Stimulated activated CD4-positive, alpha-beta T cell treated with anti-CD3 and anti-CD28 coated beads, Interleukin-1b, Interleukin-23, amount 100 ng/mL, for 1 hour (primary cell): ENCODE measurements at regions not wholly inside any gene's neighbourhood (a gene's known extent, or its start where the extent isn't known, plus 50 kb on each side); places are given as distances from the start of the nearest gene placed in this dataset.
"Not testable (repeated sequence)": the region's sequence is repeated elsewhere in the genome, so short reads cannot be mapped to it uniquely, and the experiment has no call there.

Source experiments
- DNase-seq, 2 donors: peaks; one replicate each; pipeline ENCODE4 v3.0.0-alpha.2; 2020; ENCODE audit warnings: low read depth in 2 of 2

DNA sequence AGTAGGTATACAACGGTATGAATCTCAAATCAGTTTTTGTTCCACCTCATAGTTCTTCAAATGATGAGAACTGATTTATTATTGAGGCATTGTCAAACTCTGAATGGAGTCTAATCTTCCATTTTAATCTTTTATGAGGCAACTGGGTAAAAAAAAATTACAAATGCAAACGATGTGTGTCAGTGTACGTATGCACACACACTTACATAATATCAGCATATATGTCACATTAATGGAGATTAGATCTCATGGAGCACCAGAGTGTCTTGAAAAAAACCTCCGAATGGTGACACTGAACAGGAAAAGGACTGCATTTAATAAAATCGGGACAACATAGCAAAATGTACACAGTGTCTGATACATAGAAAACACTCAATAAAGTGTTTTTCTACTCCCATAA, 842.7 kb downstream of the EFNB2 start:
- no peak for DNase-seq

DNA sequence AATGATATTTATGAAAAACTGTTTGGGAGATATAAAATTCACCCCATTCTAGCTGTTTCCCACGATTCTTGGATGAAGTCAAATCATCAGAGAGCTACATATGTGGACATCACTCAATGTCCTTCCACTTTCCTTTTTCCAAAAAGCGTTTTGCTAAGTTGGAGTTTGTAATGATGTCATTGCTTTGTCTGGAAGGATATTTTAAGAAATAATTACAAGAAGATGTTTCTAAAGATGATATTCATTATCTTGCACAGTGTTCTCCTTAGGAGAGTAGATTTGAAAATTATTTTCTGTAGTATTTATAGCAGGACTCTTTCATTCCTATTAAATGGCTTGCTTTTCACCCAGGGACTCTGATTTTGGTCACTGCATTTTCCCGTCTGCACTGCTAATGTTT, 851.2 kb downstream of the EFNB2 start:
- DNase-seq: no peak

DNA sequence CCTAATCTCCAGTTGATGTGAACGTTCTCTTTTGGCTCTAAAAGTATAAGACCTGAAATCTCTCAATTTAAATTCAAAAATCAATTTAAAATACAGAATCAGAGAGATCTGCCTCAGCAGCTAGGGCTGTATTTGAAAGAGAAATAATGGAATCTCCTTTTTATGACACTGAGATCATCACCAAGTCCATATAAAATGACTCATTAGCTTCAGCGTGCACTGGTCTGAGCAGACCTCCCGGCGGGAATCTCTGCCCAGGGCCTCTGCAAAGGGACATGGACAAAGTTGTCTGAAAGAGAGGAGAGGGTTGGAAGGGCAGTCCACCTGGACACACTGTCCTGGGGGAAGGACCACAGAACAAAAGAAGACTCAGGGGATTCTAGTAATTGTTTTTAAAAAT, 855.6 kb downstream of the EFNB2 start:
- no peak for DNase-seq

DNA sequence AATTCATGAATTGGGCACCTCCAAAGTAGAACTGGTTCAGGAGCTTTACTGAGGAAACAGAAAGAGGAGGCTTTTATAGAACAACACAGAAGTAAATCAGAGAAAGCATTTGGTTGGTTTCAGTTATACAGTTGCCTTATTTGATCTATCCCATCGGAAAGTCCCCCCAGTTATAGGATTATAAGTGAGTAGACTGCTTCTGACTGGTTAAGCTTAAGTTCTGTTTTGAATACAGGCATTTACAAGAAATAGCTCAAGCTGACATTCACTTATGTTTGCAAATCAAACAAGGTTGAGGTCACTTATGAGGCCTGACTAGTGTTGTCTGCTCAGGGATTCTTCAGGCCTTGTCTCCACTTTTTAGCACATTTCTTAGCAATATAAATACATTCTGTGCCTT, 857.4 kb downstream of the EFNB2 start:
- no peak for DNase-seq

DNA sequence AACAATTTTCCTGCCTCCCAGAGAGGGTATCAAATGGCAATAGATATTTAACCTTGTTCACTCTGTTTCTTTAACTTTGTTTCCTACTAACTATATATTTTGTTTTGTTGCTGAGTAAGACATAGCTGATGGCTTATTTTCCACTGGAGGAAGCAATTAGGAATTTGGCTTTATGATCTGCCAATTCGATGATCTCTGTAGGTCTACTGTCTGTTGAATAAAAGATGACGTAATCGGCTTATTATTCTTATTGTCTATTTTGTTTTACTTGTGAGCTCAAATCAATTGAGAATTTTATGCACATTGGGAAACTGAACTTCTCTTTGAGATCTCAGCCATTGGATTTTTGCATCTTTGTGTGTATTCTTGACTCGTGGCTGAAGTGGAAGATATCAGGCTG, 862.6 kb downstream of the EFNB2 start:
- no peak for DNase-seq

DNA sequence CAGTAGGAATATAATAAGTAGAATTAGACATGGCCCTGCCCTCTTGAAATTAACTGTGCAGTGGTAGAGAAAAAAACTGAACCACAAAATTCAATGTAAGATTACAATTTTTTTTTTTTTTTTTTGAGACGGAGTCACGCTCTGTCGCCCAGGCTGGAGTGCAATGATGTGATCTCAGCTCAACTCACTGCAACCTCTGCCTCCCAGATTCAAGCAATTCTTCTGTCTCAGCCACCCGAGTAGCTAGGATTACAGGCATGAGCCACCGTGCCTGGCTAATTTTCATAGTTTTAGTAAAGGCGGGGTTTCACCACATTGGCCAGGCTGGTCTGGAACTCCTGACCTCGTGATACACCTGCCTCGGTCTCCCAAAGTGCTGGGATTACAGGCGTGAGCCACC, 864.3 kb downstream of the EFNB2 start:
- DNase-seq: not testable (repeated sequence)

DNA sequence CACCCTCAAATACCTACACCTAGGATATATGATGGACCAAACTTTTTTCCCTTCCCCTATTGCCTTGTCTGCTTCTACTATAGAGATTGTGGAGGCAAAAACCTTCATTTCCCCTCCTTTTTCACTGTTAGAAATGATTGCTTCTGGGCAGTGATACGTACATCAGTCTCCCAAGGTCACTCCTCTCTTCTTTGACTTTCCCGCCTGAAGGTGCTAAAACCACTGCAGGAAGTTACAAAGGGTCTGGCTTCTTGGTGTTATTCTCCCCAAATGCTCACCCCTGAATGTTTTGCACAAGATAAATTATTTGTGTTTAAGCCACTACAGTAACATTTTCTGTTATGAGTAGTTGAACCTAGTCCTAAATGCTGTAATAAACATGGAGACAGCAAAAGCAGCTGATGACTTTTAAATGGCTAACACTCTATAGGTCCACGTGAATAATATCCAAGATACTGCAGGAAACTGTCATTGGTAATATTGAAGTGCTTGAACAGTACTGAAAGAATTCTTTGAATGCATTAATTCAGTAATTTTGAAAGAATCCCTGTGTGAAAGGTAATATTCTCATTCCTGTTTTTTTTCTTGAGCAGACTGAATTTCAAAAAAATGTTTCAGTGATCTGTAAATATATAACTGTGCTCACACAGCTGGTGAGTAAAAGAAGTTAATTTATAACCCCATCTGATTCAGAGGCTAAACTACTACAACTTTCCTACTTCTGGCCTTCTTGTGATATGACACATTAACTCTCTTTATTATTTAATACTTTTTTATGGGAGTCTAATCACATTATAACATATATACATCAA, 865.1 kb downstream of the EFNB2 start:
- DNase-seq: no peak

DNA sequence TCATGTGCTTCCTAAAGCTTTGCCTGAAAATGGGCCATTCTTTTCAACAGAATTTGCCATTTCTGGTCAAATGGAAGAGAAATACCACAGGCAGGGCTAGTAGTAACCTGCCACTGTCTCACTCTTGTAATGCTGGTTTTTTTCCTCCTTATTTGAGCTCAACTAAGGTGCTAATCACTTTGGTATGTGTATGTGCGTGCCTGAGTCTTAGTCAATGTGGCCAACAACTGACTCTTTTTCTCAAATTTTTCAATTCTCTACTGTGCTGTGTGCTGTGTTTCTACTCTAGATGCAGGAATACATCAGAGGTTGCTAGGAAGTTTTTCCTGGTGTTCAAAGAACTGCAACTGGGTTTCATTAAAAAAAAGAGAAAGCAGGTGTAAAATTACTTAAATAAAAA, 870.2 kb downstream of the EFNB2 start:
- DNase-seq: no peak

DNA sequence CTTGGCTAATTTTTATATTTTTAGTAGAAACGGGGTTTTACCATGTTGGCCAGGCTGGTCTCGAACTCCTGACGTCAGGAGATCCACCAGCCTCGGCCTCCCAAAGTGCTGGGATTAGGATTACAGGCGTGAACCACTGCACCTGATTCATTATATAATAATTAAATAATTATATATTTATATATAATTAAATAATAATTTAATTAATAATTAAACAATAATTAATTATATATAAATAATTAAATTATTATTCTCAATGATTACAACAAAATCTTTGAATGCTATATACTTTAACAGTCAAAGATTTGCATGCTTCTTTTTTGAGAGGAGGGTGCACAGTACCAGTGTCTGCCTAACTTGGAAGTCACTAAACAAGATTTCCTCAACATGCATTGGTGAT, 872.3 kb downstream of the EFNB2 start:
- DNase-seq: no peak

DNA sequence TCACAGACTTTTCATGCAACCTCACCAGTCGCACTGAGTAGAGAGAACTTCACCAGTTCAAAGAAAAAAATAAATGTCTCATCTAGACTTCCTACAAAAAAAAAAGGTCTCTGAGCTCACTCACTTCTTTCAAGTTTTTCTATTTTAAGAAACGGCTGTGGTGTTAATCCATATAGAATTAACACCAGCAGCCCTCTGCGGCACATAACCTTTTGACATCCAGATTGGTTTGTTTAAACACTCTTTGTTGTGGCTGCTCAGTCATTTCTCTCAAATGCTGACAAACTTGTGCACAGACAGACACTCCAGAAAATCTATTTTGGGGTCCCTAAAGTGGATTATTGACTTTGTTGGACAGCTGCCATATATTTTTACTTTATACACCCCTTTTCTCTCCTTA, 874.9 kb downstream of the EFNB2 start:
- no peak for DNase-seq

DNA sequence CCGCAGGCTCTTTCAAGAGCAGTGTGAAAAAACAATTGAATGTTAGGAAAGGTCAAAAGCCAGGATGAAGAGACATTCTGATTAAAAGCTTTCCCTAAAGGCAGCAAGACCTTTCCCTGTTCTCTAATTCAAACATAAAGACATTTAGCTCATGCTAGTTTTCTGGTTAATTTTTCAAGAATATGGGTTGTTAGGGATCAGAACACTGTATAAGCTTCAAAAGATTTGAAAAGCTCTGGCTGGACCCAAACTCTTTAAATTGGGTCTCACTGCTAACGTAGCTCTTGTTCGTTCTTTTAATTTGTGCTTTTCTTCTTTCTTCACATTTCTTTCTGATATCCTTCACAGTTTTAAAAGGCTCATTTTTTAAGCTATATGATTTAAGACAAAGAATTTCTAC, 877.0 kb downstream of the EFNB2 start:
- no peak for DNase-seq

DNA sequence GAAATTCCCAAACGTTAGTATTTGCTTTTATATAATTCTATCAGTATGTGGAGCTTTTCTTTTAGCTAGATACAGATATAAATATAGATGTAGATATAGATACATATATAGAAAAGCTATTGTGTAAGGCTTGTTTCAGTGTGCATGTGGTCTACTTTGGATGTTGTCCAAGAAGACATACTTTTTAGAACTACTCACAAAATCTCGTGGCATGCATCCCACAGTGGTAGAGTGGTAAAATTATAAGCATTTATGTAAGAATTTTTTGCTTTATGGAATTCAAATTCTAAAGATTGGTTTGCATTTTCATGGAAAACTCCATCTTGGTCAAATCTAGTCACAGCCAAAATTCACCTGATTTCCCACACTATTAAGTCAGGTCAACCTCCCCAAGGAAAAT, 880.4 kb downstream of the EFNB2 start:
- no peak for DNase-seq

DNA sequence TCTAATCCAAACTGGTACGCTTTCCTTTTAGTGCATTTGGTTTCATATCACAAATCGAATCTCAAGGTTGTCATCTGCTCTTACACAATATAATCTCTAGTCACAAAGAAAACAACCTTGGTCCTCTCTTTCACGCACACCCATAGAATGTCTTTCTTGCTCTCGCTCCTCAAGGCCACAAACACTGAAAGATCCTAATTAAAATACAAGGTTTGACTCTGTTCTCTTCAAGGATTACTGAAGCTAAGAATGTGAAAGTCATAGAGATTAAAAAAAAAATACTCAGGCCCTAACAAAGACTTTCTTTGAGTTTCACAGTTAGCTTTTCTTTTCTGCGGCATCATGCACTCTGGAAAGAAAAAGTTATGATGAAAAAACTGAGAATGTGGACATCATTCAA, 891.5 kb downstream of the EFNB2 start:
- no peak for DNase-seq

DNA sequence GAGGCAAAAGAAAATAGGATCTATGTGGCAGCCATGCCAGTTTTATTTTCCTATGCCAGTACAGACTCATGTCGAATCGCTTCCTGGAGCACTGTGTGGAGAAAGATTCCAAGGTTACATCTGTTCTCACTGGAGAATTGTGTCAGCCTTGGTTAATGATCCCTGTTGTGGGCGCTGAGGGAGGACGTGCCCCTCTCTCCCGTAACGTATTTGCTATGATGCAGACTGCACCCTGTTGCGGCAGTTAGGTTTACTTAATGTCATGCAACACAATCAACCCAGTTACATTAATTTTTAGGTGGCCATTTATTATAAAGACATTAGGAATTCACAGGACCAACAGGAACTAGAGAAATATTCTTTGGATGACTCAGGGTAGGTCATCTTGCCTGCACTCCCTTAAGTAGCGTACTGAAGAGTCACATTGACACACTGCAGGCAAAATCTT, 892.9 kb downstream of the EFNB2 start:
- no peak for DNase-seq

DNA sequence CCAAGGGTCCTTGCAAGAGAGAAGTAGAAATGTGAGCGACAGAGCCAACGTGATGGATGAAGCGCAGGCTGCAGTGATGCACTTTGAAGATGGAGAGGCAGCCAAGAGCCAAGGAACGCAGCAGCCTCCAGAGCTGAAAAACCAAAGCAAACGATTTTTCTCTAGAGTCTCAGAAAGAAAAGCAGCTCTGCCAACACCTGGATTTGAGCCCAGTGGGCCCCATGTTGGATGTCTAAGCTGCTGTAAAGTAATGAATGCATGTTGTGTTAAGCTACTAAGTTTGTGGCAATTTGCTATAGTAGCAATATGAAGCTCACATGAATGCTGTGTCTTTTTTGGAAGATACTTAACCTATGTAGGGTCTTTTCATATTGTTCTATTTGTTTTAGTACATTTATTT, 894.3 kb downstream of the EFNB2 start:
- DNase-seq: no peak

DNA sequence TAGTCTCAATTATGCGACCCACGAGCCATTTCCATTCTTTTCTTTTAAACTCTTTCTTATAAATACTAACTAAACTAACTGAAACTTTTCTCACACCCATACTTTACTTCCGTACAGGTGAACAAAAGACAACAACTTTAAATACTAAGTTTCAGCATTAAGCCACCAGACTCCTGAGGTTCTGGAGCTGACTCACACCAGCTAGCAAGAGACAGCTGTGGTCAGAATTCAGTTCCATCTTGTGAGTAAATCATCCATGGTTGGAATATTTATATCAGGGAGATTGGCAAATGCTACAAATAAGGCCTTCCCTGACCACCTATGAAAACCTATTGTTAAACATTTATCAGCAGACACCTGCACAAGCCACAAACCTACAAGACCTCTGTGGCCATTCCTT, 897.0 kb downstream of the EFNB2 start:
- no peak for DNase-seq

DNA sequence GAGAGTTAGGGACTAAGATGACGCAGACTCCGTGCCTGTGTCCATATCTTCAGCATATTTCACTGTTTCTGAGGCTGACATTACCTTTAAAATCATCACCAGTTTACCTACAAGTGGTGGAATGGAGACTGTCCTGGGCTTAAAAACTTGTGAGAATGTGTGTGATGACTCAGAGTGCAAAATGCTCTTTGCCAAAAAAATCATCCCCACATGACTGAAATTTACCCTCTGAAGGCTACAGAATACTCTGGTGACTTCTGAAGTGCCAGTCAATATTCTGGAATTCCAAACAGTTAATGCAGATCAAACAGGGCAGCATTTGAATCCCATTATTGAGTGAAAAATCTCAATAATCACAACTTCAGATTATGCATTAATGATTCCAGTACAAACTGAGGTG, 901.4 kb downstream of the EFNB2 start:
- DNase-seq: no peak

DNA sequence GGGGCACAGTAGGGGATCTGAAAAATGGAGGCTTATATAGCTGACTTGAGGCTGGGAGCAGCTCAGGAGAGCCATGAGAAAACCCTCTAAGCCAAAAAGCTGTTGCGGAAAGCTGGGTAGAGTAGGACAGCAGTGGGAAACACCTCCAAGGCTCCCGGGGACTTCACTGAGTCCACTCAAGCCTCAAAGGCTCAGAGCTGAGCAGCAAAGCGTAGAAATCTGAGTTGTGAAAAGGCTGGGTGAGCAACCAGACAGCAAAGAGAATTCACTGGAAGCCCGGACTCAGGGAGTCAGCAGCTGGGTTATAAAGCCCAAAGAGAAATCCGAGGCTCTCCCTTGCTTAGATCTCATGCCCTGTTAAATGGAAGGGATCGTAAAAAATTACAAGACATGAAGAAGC, 905.0 kb downstream of the EFNB2 start:
- DNase-seq: no peak

DNA sequence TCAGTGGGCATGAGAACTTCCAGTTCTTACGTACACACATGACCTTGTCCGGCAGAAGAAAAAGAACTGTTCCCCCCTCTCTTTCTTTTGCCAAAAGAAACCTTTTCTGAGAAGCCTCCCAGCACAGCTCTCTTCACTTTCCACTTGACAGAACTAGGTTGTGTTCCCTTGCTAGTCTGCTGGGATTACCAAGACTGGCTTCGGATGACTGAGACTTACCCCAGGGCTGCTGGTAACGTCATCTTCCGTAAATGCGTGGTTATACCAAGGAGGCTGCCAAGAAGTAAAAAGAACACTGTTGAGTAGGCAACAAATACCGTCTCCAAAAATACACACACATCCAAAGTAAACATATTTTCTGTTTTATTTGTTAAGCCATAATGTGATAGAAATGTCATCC, 908.2 kb downstream of the EFNB2 start:
- no peak for DNase-seq

DNA sequence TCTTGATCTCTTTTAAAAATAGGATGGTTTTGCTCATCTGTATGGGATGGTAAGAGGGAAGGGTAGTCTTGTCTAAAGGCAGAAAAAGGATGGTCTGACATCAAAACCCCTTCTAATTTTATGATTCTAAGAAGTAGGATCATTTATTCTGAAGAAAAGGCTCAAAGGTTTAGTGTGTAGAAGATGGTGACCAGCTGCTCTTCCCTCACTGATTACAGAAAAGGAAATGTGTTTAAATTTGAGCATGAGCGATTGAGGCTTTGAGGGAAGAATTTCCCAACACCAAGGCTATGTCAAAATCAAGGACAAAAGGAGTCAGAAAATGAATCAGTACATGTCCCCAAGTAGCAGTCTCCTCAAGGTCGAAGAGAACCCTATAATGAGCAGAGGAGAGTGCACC, 909.8 kb downstream of the EFNB2 start:
- DNase-seq: no peak

DNA sequence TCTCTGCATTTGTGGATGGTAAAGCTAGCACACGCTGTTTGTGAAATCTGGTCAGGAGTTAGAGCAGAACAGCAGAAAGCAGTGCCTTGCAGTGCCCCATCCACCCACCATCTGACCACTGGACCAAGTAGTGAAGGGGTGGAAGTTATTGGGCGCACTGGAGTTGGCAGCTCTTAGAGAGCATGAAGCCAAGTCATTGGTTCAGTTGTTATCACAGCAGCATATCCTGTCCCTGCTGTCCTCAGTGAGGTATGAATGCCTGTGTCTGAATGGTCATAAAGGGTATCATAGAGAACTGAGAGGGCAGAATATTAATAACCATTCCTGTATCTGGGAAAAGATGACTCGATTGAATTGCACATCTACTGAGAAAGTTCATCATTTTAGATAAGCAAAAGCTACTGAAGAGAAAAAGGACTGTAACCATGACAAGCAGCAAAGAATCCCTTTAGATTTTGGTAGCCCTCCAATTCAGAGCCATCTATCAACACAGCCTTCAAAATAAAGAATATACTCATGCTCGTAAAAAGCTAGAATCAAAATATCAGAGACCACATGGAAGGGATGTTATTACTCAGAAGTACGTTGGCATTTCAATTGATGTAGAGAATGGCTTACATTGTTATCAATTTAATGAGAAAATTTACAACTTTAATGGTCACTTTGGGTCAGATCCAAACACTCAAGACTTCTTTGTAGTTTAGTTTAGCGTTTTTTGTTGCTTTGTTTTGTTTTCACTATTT, 919.0 kb downstream of the EFNB2 start:
- DNase-seq: no peak

DNA sequence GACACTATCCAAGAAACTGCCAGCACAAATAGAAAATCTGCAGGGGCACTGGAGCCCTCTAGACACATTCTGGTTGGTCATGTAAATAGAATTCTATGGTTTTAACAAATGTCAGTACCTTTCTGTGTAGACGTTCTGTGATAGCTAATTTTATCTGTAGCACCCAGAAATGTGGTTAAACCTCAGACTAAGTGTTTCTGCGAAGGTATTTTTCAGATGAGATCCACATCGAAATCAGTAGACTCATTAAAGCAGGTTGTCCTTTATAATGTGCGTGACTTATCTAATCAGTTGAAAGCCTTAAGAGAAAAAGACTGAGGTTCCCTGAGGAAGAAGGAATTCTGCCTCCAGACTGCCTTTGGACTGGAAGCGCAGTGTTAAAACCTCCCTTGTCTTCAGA, 922.9 kb downstream of the EFNB2 start:
- DNase-seq: no peak

DNA sequence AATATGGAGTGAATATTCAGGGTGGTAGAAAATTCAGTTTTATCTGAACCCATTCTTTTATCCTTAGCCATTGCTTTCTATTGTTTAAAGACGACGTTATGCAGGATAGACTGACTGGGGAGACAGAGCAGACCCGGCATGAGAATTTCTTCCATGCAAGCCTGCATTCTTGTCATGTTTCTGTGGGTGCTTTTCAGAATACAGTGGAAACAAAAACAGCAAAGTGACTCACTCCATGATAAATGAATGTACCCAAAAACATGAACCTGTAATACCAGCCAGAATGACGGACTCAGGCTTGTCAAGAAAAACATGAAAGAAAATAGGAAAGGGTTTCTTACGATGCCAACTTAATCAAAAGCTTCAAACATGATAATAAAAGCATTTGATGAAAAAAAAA, 924.0 kb downstream of the EFNB2 start:
- DNase-seq: no peak

DNA sequence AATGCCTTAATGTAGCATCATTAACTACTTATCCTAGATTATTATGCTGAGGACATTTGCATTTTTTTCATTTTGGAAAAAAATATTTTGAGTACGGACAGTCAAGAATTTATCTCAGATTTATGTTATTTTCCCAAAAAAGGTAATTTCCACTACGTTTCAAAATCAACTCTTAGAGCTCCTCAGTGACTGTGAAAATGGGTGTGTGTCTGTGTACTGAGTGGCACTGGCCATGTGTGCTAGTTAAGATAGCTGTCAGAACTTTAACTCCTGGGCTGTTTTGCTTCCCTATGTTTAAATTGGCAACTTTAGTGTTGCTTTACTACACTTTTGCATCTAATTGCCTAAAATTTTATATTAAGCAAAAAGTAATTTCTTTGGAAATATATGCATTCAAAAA, 927.4 kb downstream of the EFNB2 start:
- DNase-seq: no peak
